Peyer's patch (tissue), 4 donors: ENCODE measurements at regions not wholly inside any gene's neighbourhood (a gene's known extent, or its start where the extent isn't known, plus 50 kb on each side); places are given as distances from the start of the nearest gene placed in this dataset.

Experiments
- POLR2A ChIP-seq, 2 donors: fragments of 450-650 bp; IDR thresholded peaks; one replicate each; pipeline ENCODE4 v1.5.1; 2017; ENCODE audit warnings: antibody characterized with exemption in 2 of 2, mild to moderate bottlenecking in 2 of 2, moderate library complexity in 2 of 2
- TF ChIP-seq, protein P1 (sequence below), 6 experiments: fragments of 450-650 bp in 4 of 6; fragments of 200-600 bp in 2 of 6; sonication (generic) in 1 of 6; IDR thresholded peaks; one replicate each; pipeline ENCODE4 v1.5.1; 2017 to 2019; ENCODE audit warnings: antibody characterized with exemption in 6 of 6, mild to moderate bottlenecking in 3 of 6, moderate library complexity in 1 of 6

GRCh38 chr18:28457784-28458183, 280.9 kb upstream of the CDH2 start:
- TF ChIP-seq, protein P1, sequence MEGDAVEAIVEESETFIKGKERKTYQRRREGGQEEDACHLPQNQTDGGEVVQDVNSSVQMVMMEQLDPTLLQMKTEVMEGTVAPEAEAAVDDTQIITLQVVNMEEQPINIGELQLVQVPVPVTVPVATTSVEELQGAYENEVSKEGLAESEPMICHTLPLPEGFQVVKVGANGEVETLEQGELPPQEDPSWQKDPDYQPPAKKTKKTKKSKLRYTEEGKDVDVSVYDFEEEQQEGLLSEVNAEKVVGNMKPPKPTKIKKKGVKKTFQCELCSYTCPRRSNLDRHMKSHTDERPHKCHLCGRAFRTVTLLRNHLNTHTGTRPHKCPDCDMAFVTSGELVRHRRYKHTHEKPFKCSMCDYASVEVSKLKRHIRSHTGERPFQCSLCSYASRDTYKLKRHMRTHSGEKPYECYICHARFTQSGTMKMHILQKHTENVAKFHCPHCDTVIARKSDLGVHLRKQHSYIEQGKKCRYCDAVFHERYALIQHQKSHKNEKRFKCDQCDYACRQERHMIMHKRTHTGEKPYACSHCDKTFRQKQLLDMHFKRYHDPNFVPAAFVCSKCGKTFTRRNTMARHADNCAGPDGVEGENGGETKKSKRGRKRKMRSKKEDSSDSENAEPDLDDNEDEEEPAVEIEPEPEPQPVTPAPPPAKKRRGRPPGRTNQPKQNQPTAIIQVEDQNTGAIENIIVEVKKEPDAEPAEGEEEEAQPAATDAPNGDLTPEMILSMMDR (IDR thresholded peaks at IDR 0.05), result no peak
- TF ChIP-seq POLR2A (IDR thresholded peaks at IDR 0.05), result no peak
